IMR-90 (cell line): ENCODE measurements at regions not wholly inside any gene's neighbourhood (a gene's known extent, or its start where the extent isn't known, plus 50 kb on each side); places are given as distances from the start of the nearest gene placed in this dataset.

Experiments
- ATAC-seq: fragments of 200-7000 bp; cut with Tn5 transposase; 2 replicates; pipeline ENCODE4 v1.9.1; 2020; ENCODE audit warnings: low read depth, mild to moderate bottlenecking, moderate library complexity
- BruUV-seq: library from RNA; stranded (reverse); fragments of 400-500 nt; replicated peaks from 2 replicates; lab custom pipeline; 2021; lab: Mats Ljungman, UMichigan
- CTCF ChIA-PET: fragments of 300-600 bp; formaldehyde crosslinking; extraction: SDS; loops from one replicate; lab custom pipeline; 2021; ENCODE audit warnings: antibody characterized with exemption; lab: Yijun Ruan, JAX
- POLR2A ChIA-PET: fragments of 300-600 bp; sonication (Branson Sonifier 250); formaldehyde crosslinking; loops from one replicate; lab custom pipeline; 2022; ENCODE audit warnings: antibody characterized with exemption; ENCODE audit not compliant: unreplicated experiment; lab: Charles Lee
- DNase-seq: peaks from one replicate; pipeline ENCODE4 v3.0.0; 2013
- H2AFZ ChIP-seq: replicated peaks from 2 replicates; pipeline ENCODE3; 2013; ENCODE audit warnings: low read length, mild to moderate bottlenecking; ENCODE audit not compliant: poor library complexity
- H2AK5ac ChIP-seq: 2 replicates; pipeline ENCODE4 v1.6.1; 2013; ENCODE audit warnings: low read depth, low read length, inconsistent platforms
- H2AK9ac ChIP-seq: replicated peaks from 2 replicates; pipeline ENCODE3; 2013; ENCODE audit warnings: mild to moderate bottlenecking, low read depth, low read length, moderate library complexity; ENCODE audit not compliant: poor library complexity
- H2BK120ac ChIP-seq: 2 replicates; pipeline ENCODE4 v1.6.1; 2013; ENCODE audit warnings: low read depth, low read length, inconsistent platforms
- H2BK15ac ChIP-seq: 3 replicates; pipeline ENCODE4 v1.6.1; 2013; ENCODE audit warnings: low read depth, low read length, inconsistent platforms
- H2BK20ac ChIP-seq: 2 replicates; pipeline ENCODE4 v1.6.1; 2013; ENCODE audit warnings: low read depth, mild to moderate bottlenecking, inconsistent platforms, low read length, moderate library complexity
- H2BK5ac ChIP-seq: 2 replicates; pipeline ENCODE4 v1.6.1; 2013; ENCODE audit warnings: mild to moderate bottlenecking, low read depth, low read length, inconsistent platforms; ENCODE audit not compliant: poor library complexity, severe bottlenecking
- H3K14ac ChIP-seq: replicated peaks from 2 replicates; pipeline ENCODE4 v1.6.1; 2013; ENCODE audit warnings: low read depth, low read length, inconsistent platforms
- H3K18ac ChIP-seq: 2 replicates; pipeline ENCODE4 v1.6.1; 2013; ENCODE audit warnings: low read depth, low read length, control low read depth
- H3K23ac ChIP-seq: 2 replicates; pipeline ENCODE4 v1.6.1; 2013; ENCODE audit warnings: low read depth, low read length, inconsistent platforms
- H3K27ac ChIP-seq: 2 replicates; pipeline ENCODE4 v1.5.1; 2013; ENCODE audit warnings: mild to moderate bottlenecking, control low read depth, low read length; ENCODE audit not compliant: insufficient read depth
- H3K27me3 ChIP-seq: 2 replicates; pipeline ENCODE4 v1.6.1; 2013; ENCODE audit warnings: low read length; ENCODE audit not compliant: control insufficient read depth, insufficient read depth
- H3K36me3 ChIP-seq: 2 replicates; pipeline ENCODE4 v1.6.1; 2013; ENCODE audit warnings: low read length, mixed read lengths; ENCODE audit not compliant: control insufficient read depth, insufficient read depth
- H3K4ac ChIP-seq: 2 replicates; pipeline ENCODE4 v1.6.1; 2013; ENCODE audit warnings: low read depth, low read length, inconsistent platforms
- H3K4me1 ChIP-seq: 2 replicates; pipeline ENCODE4 v1.6.1; 2013; ENCODE audit warnings: low read length, mixed read lengths; ENCODE audit not compliant: control insufficient read depth, insufficient read depth
- H3K4me2 ChIP-seq: 2 replicates; pipeline ENCODE4 v1.6.1; 2013; ENCODE audit warnings: low read depth, mild to moderate bottlenecking, control low read depth, low read length, moderate library complexity
- H3K4me3 ChIP-seq: 2 replicates; pipeline ENCODE4 v1.5.1; 2013; ENCODE audit warnings: low read depth, mild to moderate bottlenecking, control low read depth, low read length, moderate library complexity; ENCODE audit not compliant: insufficient read depth
- H3K56ac ChIP-seq: 2 replicates; pipeline ENCODE4 v1.6.1; 2013; ENCODE audit warnings: low read length, inconsistent platforms; ENCODE audit not compliant: insufficient read depth; ENCODE audit errors: extremely low read depth
- H3K79me1 ChIP-seq, 2 experiments: 2 replicates each; pipeline ENCODE4 v1.6.1; 2013; ENCODE audit warnings: low read length in 2 of 2, inconsistent platforms in 1 of 2, low read depth in 1 of 2
- H3K9ac ChIP-seq: 2 replicates; pipeline ENCODE4 v1.6.1; 2013; ENCODE audit warnings: low read depth, low read length, control low read depth
- H3K9me1 ChIP-seq: 2 replicates; pipeline ENCODE4 v1.6.1; 2013; ENCODE audit warnings: low read length, inconsistent platforms; ENCODE audit not compliant: insufficient read depth
- H3K9me3 ChIP-seq: 2 replicates; pipeline ENCODE4 v1.6.1; 2013; ENCODE audit warnings: low read length; ENCODE audit not compliant: control insufficient read depth, insufficient read depth
- H4K20me1 ChIP-seq: 2 replicates; pipeline ENCODE4 v1.6.1; 2013; ENCODE audit warnings: low read length, inconsistent platforms; ENCODE audit not compliant: insufficient read depth
- H4K5ac ChIP-seq: 2 replicates; pipeline ENCODE4 v1.6.1; 2013; ENCODE audit warnings: mild to moderate bottlenecking, low read depth, low read length, control low read depth
- H4K8ac ChIP-seq, 2 experiments: 2 replicates each; pipeline ENCODE4 v1.6.1; 2013; ENCODE audit warnings: low read depth in 2 of 2, low read length in 2 of 2, control low read depth in 1 of 2, inconsistent platforms in 1 of 2
- H4K91ac ChIP-seq: 2 replicates; pipeline ENCODE4 v1.6.1; 2013; ENCODE audit warnings: low read depth, low read length, inconsistent platforms; ENCODE audit not compliant: insufficient read depth
- CEBPB ChIP-seq: IDR thresholded peaks from 2 replicates; pipeline ENCODE4 v1.6.1; 2012; ENCODE audit warnings: low read depth, low read length, improper control_type of control experiment
- MAZ ChIP-seq: IDR thresholded peaks from 2 replicates; pipeline ENCODE4 v1.6.1; 2012; ENCODE audit warnings: low read depth, mild to moderate bottlenecking, low read length, improper control_type of control experiment, moderate library complexity, borderline replicate concordance
- RFX5 ChIP-seq: IDR thresholded peaks from 2 replicates; pipeline ENCODE4 v1.8.0; 2012; ENCODE audit warnings: low read depth, mild to moderate bottlenecking, low read length, moderate library complexity
- WGBS, 2 experiments: methylation state at CpG; one replicate each; pipeline versions ENCODE4 v1.1.5 to v1.1.7; 2013; ENCODE audit warnings: missing lambda C conversion rate in 2 of 2; ENCODE audit not compliant: insufficient read length in 1 of 2; ENCODE audit errors: extremely low coverage in 2 of 2; 5-methylcytosine and 5-hydroxymethylcytosine counted together
- dilution Hi-C: fragments of 300-500 bp; cut with HindIII; formaldehyde crosslinking; loops from one replicate; pipeline ENCODE4 v1.14.3; 2018; ENCODE audit warnings: low sequenced_read_pairs; ENCODE audit not compliant: unreplicated experiment
- in situ Hi-C: fragments of 300-500 bp; cut with MboI; formaldehyde crosslinking; loops from 3 replicates; pipeline ENCODE4 v1.14.3; 2019; ENCODE audit warnings: low sequenced_read_pairs, inconsistent platforms, mixed read lengths
- intact Hi-C: fragments of 100-400 bp; cut with micrococcal nuclease; formaldehyde crosslinking; loops from 2 replicates; pipeline ENCODE4 v1.10.0; 2022
- TF ChIP-seq, protein P1 (sequence below): fragments of 150-350 bp; IDR thresholded peaks from 2 replicates; pipeline ENCODE4 v1.6.1; 2016; ENCODE audit warnings: low read depth, mild to moderate bottlenecking, low read length, moderate library complexity, borderline replicate concordance

DNA sequence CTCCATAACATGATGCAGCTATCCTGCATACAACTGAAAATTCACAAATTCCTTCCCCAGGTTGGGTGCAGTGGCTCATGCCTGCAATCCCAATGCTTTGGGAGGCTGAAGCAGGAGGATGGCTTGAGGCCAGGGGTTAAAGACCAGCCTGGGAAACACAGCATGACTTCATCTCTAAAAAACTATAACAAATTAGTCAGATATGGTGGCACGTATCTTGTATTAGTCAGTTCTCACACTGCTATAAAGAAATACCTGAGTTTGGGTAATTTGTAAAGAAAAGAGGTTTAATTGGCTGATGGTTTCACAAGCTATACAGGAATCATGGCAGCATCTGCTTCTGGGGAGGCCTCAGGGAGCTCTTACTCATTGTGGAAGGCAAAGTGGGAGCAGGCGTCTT lies 56.4 kb upstream of the DAPK1 start:
- Histone ChIP-seq H3K4me1 (no peaks in the 10 kb centered on the region), H3K79me1 (no peaks in the 10 kb centered on the region), H3K36me3 (no peaks in the 10 kb centered on the region), H3K4ac (no peak overlapping the region), H4K5ac (no peak overlapping the region), H3K23ac (no peak overlapping the region), H4K8ac (no peak overlapping the region), H3K27ac (no peak overlapping the region), H2BK20ac (no peak overlapping the region), H2BK5ac (no peak overlapping the region), H2AK9ac (no peak overlapping the region), H3K9me1 (no peaks in the 10 kb centered on the region), H4K20me1 (no peaks in the 10 kb centered on the region), H2AFZ (no peak overlapping the region), H3K18ac (no peak overlapping the region), H3K14ac (no peak overlapping the region), H2AK5ac (no peak overlapping the region), H3K9me3 (no peaks in the 10 kb centered on the region), H3K27me3 (no peaks in the 10 kb centered on the region), H4K91ac (no peak overlapping the region), H3K4me2 (no peak overlapping the region), H3K9ac (no peak overlapping the region), H2BK15ac (no peak overlapping the region), H3K4me3 (no peak overlapping the region), H3K56ac (no peak overlapping the region), H2BK120ac (no peak overlapping the region)
- DNase-seq: peak; percentile 22
- no peak for TF ChIP-seq RFX5
- TF ChIP-seq MAZ: no peak
- no peak for TF ChIP-seq CEBPB
- TF ChIP-seq, protein P1, sequence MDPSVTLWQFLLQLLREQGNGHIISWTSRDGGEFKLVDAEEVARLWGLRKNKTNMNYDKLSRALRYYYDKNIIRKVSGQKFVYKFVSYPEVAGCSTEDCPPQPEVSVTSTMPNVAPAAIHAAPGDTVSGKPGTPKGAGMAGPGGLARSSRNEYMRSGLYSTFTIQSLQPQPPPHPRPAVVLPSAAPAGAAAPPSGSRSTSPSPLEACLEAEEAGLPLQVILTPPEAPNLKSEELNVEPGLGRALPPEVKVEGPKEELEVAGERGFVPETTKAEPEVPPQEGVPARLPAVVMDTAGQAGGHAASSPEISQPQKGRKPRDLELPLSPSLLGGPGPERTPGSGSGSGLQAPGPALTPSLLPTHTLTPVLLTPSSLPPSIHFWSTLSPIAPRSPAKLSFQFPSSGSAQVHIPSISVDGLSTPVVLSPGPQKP: no peak
- no CpG with 5 or more reads among the region's 2 CpGs for WGBS, 2 experiments
- in situ Hi-C loops (no loop called here), intact Hi-C loops (no loop called here), dilution Hi-C loops (no loop called here)
- POLR2A ChIA-PET: no interaction called here
- ATAC-seq: peak; percentile 24
- CTCF ChIA-PET: no interaction called here
- no TSS peak for BruUV-seq
